SK-N-SH (cell line): ENCODE measurements at regions not wholly inside any gene's neighbourhood (a gene's known extent, or its start where the extent isn't known, plus 50 kb on each side); places are given as distances from the start of the nearest gene placed in this dataset.

Experiments
- CTCF ChIA-PET: fragments of 300-600, 350-600 bp; formaldehyde crosslinking; extraction: SDS; loops from one replicate; lab custom pipeline; 2021; lab: Yijun Ruan, JAX
- POLR2A ChIA-PET: fragments of 350-600 bp; sonication (Branson Sonifier 250); formaldehyde crosslinking; extraction: SDS; loops from one replicate; lab custom pipeline; 2020; ENCODE audit warnings: antibody characterized with exemption, inconsistent platforms; lab: Yijun Ruan, JAX
- DNase-seq: peaks from one replicate; pipeline ENCODE4 v3.0.0; 2012
- H2AFZ ChIP-seq: fragments of 200-600 bp; sonication (generic); 2 replicates; pipeline ENCODE4 v1.8.1; 2016; ENCODE audit warnings: antibody characterized with exemption, mild to moderate bottlenecking, low read depth
- H3F3A ChIP-seq: fragments of 200-600 bp; sonication (generic); replicated peaks from 2 replicates; pipeline ENCODE3; 2016; ENCODE audit warnings: antibody characterized with exemption, mild to moderate bottlenecking; ENCODE audit not compliant: insufficient read depth
- H3K27ac ChIP-seq, 2 experiments: fragments of 200-500 bp in 1 of 2; fragments of 200-600 bp in 1 of 2; sonication (Bioruptor generic) in 1 of 2; sonication (generic), shearing (Covaris generic) in 1 of 2; 2 replicates each; pipeline versions ENCODE4 v1.5.1 to v1.6.1; 2014 to 2016; ENCODE audit warnings: low read depth in 2 of 2, inconsistent platforms in 1 of 2, low read length in 1 of 2, mild to moderate bottlenecking in 1 of 2, mixed read lengths in 1 of 2
- H3K27me3 ChIP-seq: fragments of 200-600 bp; sonication (generic), shearing (Covaris generic); 2 replicates; pipeline ENCODE4 v1.6.1; 2016; ENCODE audit warnings: mixed run types; ENCODE audit not compliant: insufficient read depth
- H3K36me3 ChIP-seq, 2 experiments: fragments of 200-500 bp in 1 of 2; fragments of 200-600 bp in 1 of 2; sonication (Bioruptor generic) in 1 of 2; sonication (generic) in 1 of 2; replicated peaks in 1 of 2; 2 replicates each; pipeline versions ENCODE3 to v1.5.1; 2014 to 2016; ENCODE audit warnings: low read length in 1 of 2, mild to moderate bottlenecking in 1 of 2; ENCODE audit not compliant: insufficient read depth in 2 of 2, control insufficient read depth in 1 of 2
- H3K4me1 ChIP-seq, 2 experiments: fragments of 200-500 bp in 1 of 2; fragments of 200-600 bp in 1 of 2; sonication (Bioruptor generic) in 1 of 2; sonication (generic), shearing (Covaris generic) in 1 of 2; 2 replicates each; pipeline versions ENCODE4 v1.5.1 to v1.6.1; 2014 to 2016; ENCODE audit warnings: low read depth in 1 of 2, low read length in 1 of 2, mixed run types in 1 of 2; ENCODE audit not compliant: insufficient read depth in 2 of 2, control insufficient read depth in 1 of 2
- H3K4me2 ChIP-seq: fragments of 200-600 bp; sonication (generic), shearing (Covaris generic); 2 replicates; pipeline ENCODE4 v1.6.1; 2017; ENCODE audit warnings: mixed run types
- H3K4me3 ChIP-seq, 2 experiments: fragments of 200-500 bp in 1 of 2; fragments of 200-600 bp in 1 of 2; sonication (Bioruptor generic) in 1 of 2; sonication (generic), shearing (Covaris generic) in 1 of 2; 2 replicates each; pipeline versions ENCODE4 v1.5.1 to v1.8.1; 2014 to 2016; ENCODE audit warnings: low read depth in 2 of 2, inconsistent platforms in 1 of 2, low read length in 1 of 2, mild to moderate bottlenecking in 1 of 2, mixed read lengths in 1 of 2, moderate library complexity in 1 of 2
- H3K79me2 ChIP-seq: fragments of 200-600 bp; sonication (generic); 2 replicates; pipeline ENCODE4 v1.8.1; 2017; ENCODE audit warnings: mild to moderate bottlenecking; ENCODE audit not compliant: insufficient read depth
- H3K9ac ChIP-seq: fragments of 200-600 bp; sonication (generic); 2 replicates; pipeline ENCODE4 v1.6.1; 2017; ENCODE audit warnings: mixed run types
- H3K9me2 ChIP-seq: fragments of 200-600 bp; sonication (generic); 2 replicates; pipeline ENCODE4 v1.6.1; 2017; ENCODE audit warnings: mixed run types
- H3K9me3 ChIP-seq: fragments of 200-600 bp; sonication (generic); 2 replicates; pipeline ENCODE4 v1.6.1; 2017; ENCODE audit warnings: mixed run types, mild to moderate bottlenecking, moderate library complexity
- H4K20me1 ChIP-seq: fragments of 200-600 bp; sonication (generic); 2 replicates; pipeline ENCODE4 v1.6.1; 2017; ENCODE audit warnings: mild to moderate bottlenecking, mixed run types; ENCODE audit not compliant: insufficient read depth
- CTCF ChIP-seq: fragments of 200-600 bp; sonication (generic); IDR thresholded peaks from 2 replicates; pipeline ENCODE4 v1.6.1; 2017; ENCODE audit warnings: antibody characterized with exemption, mild to moderate bottlenecking, moderate library complexity
- ELF1 ChIP-seq: IDR thresholded peaks from 2 replicates; pipeline ENCODE4 v1.4.0; 2012
- FOSL2 ChIP-seq: IDR thresholded peaks from 2 replicates; pipeline ENCODE4 v1.4.0; 2012; ENCODE audit warnings: low read depth, mild to moderate bottlenecking, moderate library complexity, borderline replicate concordance
- IRF3 ChIP-seq: fragments of 150-350 bp; IDR thresholded peaks from 2 replicates; pipeline ENCODE4 v1.6.1; 2016; ENCODE audit warnings: mild to moderate bottlenecking, low read depth, low read length
- JUND ChIP-seq: IDR thresholded peaks from 2 replicates; pipeline ENCODE4 v1.4.0; 2012
- MXI1 ChIP-seq: IDR thresholded peaks from 2 replicates; pipeline ENCODE4 v1.6.1; 2012; ENCODE audit warnings: mild to moderate bottlenecking, low read depth, low read length, improper control_type of control experiment
- RCOR1 ChIP-seq: fragments of 150-350 bp; IDR thresholded peaks from 2 replicates; pipeline ENCODE4 v1.6.1; 2017; ENCODE audit warnings: antibody characterized with exemption, low read length
- RFX5 ChIP-seq: IDR thresholded peaks from 2 replicates; pipeline ENCODE4 v1.6.1; 2012; ENCODE audit warnings: mild to moderate bottlenecking, improper control_type of control experiment, low read length
- SMC3 ChIP-seq: IDR thresholded peaks from 2 replicates; pipeline ENCODE4 v1.6.1; 2012; ENCODE audit warnings: low read depth, low read length, improper control_type of control experiment
- TAF1 ChIP-seq: IDR thresholded peaks from 2 replicates; pipeline ENCODE4 v1.6.1; 2012; ENCODE audit warnings: low read depth, mild to moderate bottlenecking, low read length, moderate library complexity, borderline replicate concordance
- TEAD4 ChIP-seq: IDR thresholded peaks from 2 replicates; pipeline ENCODE4 v1.4.0; 2012; ENCODE audit warnings: mild to moderate bottlenecking, borderline replicate concordance; ENCODE audit not compliant: insufficient read depth
- USF2 ChIP-seq: fragments of 150-350 bp; IDR thresholded peaks from 2 replicates; pipeline ENCODE4 v1.6.1; 2017; ENCODE audit warnings: antibody characterized with exemption, low read length, low read depth, borderline replicate concordance
- WGBS: methylation state at CpG from one replicate; pipeline ENCODE4 v1.1.6; 2017; ENCODE audit warnings: low lambda C conversion rate; 5-methylcytosine and 5-hydroxymethylcytosine counted together
- TF ChIP-seq, protein P1 (sequence below): IDR thresholded peaks from 2 replicates; pipeline ENCODE4 v1.4.0; 2012; ENCODE audit warnings: low read depth

GRCh38 chr11:19510468-19510867, 202.2 kb upstream of the NAV2 start:
- H3K4me3 ChIP-seq = no peak overlapping the region
- CTCF ChIA-PET = interaction anchor here (0.8 to 1.2 kb wide), 2 partner anchors 31 to 251 kb away, joined by 3 read pairs; no protein-coding TSS in a partner anchor
- no peak overlapping the region for H3K27ac ChIP-seq

GRCh38 chr11:19509215-19509614, 203.4 kb upstream of the NAV2 start:
- H3K9me2 ChIP-seq = no peaks in the 10 kb centered on the region
- H4K20me1 ChIP-seq = no peaks in the 10 kb centered on the region
- peaks cover 0 to 2% of the 10 kb centered on the region in 2 experiments; a peak in 1 of 4 replicates for H3K4me1 ChIP-seq
- H3K4me2 ChIP-seq = no peak overlapping the region
- H3K79me2 ChIP-seq = no peaks in the 10 kb centered on the region
- ChIA-PET CTCF (interaction anchor here (1.2 kb wide), 1 partner anchor 250 kb away, joined by 3 read pairs; no protein-coding TSS in a partner anchor), POLR2A (no interaction called here)
- H2AFZ ChIP-seq = no peak overlapping the region
- DNase-seq = no peak
- H3K9me3 ChIP-seq = no peaks in the 10 kb centered on the region
- 43% methylated on average over 6 of the region's 6 CpGs for WGBS
- H3K9ac ChIP-seq = no peak overlapping the region
- H3K27me3 ChIP-seq = peaks cover 62% of the 10 kb centered on the region; the same call in 1 of the 2 replicates
- no peak overlapping the region for H3K4me3 ChIP-seq
- TF ChIP-seq RCOR1 = no peak
- TF ChIP-seq, protein P1, sequence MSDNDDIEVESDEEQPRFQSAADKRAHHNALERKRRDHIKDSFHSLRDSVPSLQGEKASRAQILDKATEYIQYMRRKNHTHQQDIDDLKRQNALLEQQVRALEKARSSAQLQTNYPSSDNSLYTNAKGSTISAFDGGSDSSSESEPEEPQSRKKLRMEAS = no peak
- no peak for TF ChIP-seq CTCF
- no peak for TF ChIP-seq USF2
- no peak for TF ChIP-seq IRF3
- no peak for TF ChIP-seq RFX5
- TF ChIP-seq TAF1 = no peak
- TF ChIP-seq ELF1 = no peak
- TF ChIP-seq FOSL2 = no peak
- no peak for TF ChIP-seq JUND
- H3K27ac ChIP-seq = no peak overlapping the region
- no peaks in the 10 kb centered on the region for H3F3A ChIP-seq
- H3K36me3 ChIP-seq = no peaks in the 10 kb centered on the region

More at GRCh38 chr11:19510468-19510867, 202.2 kb upstream of the NAV2 start:
- Histone ChIP-seq H3K9me2 (no peaks in the 10 kb centered on the region), H3F3A (no peaks in the 10 kb centered on the region), H3K79me2 (no peaks in the 10 kb centered on the region), H3K4me1 (peaks cover 0 to 2% of the 10 kb centered on the region in 2 experiments; a peak in 1 of 4 replicates), H3K9ac (no peak overlapping the region), H2AFZ (no peak overlapping the region), H3K4me2 (no peak overlapping the region), H3K9me3 (no peaks in the 10 kb centered on the region), H3K27me3 (peaks cover 56% of the 10 kb centered on the region), H3K36me3 (no peaks in the 10 kb centered on the region), H4K20me1 (no peaks in the 10 kb centered on the region)
- no peak for TF ChIP-seq SMC3
- TF ChIP-seq MXI1 = no peak
- no peak for TF ChIP-seq TEAD4
- no peak for DNase-seq
- POLR2A ChIA-PET = no interaction called here
- 43% methylated on average over 8 of the region's 8 CpGs for WGBS
